NCI-H1694 (cell line): ENCODE measurements at regions not wholly inside any gene's neighbourhood (a gene's known extent, or its start where the extent isn't known, plus 50 kb on each side); places are given as distances from the start of the nearest gene placed in this dataset.
"Not testable (repeated sequence)": the region's sequence is repeated elsewhere in the genome, so short reads cannot be mapped to it uniquely, and the experiment has no call there.

ENCODE experiments used
- DNase-seq: peaks from one replicate; lab custom pipeline; 2025; lab: John Stamatoyannopoulos, UW

DNA sequence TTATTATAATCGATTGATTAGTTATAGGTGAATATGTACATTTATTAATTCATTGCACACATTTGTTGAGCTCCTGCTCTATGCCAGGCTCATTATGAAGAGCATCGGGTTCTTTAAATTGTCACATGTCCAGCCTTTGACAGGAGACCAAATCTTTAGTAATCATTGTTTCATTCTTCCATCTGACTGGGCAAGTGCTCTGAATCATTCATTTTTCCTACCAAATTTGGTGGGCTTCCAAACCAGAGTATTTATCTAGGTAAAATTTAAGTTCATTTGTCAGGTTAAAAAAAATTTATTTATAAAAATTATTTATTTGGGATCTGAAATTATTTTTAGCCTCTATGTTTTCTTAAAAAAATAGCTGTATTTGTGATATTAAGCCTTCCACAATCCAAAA, 404.9 kb upstream of the MMS22L start:
- DNase-seq: no peak

DNA sequence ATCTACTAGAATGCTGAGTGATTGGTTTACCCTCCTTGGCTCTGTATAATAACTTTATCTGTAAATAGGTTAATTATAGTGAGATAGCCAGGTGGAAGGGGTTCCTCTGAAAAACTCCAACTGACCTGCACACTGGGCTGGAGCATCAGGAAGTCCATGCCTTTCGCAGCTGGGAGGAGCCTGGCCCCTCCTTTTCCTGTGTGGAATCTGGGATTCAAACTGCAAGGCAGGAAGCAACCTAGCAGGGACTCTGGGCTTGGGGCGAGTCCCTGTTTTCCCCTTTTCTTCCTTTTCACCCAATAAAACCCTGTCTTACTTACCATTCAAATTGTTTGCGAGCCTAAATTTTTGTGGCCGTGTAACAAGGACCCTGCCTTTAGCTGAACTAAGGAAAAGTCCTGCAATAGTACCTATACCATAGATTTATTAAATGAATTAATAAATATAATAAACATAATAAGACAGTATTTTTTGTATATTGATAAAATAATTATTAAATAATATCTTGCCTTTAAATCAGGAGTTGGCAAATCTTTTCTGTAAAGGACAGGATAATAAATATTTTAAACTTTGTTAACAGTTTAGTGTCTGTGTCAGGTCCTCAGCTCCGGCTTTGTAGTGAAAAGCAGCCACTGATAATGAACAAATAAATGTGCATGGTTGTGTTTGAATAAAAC, 406.2 kb upstream of the MMS22L start:
- no peak for DNase-seq

DNA sequence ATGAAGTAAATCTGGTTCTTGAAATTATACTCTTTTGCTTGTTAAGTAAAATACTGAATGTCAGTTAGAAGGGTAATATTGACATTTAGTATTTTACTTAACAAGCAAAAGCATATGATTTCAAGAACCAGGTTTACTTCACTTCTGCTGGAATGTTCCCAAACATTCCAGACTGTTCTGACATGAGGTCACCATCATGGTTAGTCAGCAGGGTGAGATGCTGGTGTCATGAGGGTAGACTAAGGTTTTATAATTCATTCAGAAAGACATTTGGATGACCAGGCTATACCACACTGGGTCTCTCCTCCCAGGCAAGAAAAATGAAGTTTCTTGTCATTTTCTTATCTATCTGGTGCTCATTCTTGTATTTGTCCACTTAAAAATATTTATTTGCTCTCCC, 414.4 kb upstream of the MMS22L start:
- DNase-seq: no peak

DNA sequence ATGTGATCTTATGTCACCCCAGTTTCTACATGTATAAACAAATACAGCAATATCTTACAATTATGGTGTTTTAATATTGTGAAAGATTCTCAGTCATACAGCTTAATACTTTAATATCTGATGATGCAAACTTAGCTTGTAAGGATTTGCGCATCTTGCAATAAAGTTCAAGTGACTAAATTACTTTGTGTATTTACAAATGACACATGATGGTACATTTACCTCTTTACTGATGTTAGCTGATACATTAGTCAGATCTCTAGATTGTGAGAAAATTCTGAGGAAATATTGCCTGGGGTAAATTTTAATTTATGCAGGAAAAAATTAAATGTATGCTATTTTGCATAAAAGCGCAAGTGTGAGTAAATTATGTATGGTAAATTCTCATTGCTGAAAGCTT, 418.8 kb upstream of the MMS22L start:
- no peak for DNase-seq

DNA sequence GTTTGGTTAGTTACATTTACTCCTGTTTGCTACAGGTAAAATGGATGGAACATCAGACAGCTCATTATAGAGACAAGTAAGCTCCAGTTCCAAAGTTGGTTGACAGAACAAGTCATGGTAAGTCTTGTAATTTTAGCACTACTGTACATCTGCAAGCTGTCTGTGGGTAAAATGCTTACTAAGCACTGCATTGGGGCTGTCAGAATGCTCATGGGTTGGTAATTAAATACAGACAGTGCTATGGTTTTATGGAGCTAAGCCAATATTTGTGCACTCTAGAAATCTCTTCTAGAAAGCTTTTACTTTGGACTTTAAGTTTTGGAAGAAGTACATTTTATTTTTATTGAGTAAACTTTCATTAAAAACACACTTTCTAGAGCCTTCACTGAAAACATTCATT, 419.2 kb upstream of the MMS22L start:
- DNase-seq: no peak

DNA sequence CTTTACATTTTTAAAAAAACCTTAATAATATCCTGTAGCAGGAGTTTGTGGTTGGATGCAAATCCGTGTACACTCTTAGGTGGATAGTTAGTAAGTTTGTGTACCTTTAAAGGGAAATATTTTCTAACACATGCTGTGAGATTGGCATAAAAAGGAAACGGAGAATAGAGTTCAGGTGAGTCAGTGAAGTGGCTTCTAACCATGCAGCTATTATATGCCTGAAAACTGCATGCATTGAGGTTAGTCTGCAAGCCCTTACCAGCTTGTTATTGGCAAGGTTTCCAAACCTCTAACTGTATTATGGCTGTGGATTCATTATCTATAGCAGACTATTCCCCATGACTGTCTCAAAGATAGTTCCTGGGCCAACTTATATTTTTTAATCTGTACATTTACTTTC, 420.6 kb upstream of the MMS22L start:
- DNase-seq: no peak

DNA sequence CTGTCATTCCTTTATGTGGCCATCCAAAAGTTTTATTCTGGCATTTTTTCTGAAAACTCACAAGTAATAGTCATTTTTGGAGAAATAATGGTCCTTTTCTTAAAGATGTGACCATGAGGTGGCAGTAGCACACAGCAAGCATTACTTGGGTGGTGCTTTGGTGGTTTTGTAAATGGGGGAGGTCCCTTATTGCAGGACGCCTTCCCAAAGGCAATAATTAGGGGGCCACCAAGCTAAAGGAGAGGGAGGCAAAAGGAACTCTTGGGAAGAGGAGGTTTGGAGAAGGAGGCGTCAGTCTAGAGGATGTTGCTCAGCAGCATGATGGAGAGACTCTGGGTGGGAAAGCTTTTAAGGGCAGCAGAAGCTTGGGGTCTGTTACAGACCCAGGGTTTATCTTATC, 422.6 kb upstream of the MMS22L start:
- DNase-seq: no peak

DNA sequence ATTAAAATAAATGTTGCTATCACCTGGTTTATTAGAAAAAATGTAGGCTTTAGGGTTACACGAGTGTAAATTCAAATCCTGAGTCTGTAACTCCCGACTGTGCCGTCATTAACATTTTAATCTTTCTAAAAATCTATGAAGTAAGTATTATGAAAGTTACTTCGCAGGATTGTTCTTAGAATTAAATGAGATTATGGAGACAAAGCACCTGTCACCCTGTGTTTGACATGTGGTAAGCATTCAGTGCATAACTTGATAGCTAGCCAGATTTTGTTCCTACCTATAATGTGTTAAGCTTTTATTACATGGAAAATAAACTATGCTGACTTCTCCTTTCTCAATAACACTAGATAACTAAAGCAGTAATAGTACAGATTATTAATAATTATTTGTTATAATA, 429.7 kb upstream of the MMS22L start:
- no peak for DNase-seq

DNA sequence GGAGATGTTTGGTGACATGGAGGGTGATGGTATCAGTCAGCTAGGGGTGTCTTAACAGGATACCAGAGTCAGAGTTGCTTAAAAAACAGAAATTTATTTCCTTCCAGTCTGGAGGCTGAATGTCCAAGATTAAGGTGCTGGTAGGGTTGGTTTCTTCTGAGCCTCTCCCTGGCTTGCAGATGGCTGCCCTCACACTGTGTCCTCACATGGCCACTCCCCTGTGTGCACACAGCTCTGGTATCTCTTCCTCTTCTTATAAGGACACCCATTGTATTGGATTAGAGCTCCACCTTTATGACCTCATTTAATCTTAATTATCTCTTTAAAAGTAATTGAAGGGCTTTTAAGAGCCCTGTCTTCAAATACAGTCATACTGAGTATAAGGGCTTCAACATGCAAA, 431.8 kb upstream of the MMS22L start:
- no peak for DNase-seq

DNA sequence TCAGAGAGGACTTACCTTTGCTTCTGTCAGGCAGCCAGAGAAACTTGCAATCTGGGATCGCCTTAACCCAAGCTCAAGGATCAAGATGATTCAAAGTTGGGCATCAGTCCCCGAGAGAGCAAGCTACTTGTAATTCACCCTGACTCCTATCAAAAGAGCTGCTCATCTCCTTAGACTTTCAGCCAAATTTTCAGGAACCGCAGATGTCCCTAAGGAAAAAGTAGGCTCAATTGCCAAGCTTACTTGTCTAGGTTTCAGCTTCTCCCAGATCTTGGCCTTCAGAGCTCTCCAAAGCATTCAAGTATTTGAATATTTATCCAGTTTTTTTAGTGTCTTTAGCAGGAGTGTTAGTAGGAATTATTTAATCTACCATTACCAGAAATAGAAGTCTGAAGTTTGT, 434.1 kb upstream of the MMS22L start:
- DNase-seq: no peak

DNA sequence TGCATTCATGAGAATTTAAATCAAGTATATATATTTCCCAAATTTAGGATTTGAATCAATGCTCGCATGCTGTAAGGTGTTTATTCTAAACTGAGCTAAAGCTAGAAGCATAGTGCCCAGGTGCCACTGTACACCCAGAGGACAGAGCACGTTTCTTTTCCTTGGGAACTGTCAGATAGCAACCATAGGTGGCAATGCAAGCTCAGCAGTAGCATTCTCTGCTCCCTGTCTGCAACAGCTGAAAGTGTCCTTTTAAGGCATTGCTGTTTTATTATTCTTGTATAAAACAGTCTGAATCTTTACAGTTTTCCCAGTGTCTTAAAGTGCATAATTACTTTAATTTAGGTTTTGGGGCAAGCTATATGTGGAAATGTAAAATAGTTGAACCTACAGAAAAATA, 443.4 kb upstream of the MMS22L start:
- DNase-seq: no peak

DNA sequence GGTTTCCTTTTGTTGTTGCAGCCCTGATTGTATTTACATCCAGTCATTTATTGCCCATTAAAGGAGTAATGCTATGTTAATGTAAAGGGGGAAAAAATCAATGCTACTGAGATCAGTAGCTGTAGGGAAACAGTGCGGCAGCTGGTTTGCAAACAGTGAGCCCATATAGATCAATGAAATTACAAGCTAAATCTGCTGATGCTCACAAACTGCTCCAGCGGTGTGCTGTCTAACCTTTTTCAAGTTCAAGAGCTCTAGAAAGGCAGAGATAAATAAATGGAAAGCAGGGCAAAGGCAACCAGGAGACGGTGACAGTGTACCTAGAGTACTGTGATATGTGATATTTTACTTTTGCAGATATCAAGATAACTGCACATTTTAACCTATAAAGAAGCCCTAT, 449.0 kb upstream of the MMS22L start:
- DNase-seq: no peak

DNA sequence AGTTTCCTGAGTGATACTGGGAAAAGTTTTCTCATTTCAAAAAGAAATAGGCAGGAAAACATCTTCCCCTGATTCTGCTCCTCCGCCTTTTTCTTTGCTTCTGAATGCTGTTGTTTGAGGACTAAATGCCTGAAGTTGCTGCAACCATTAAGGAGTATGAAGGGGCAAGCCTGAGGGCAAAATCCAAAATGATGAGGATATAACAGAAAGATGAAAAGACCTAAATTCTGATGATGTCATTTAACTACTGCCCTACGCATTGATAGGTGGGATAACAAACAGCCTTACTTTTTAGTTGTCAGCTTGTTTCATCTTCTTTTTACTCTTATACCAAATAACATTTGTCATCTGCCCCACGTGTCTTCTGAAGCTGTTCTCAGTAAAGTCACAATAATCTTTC, 474.6 kb upstream of the MMS22L start:
- DNase-seq: no peak

DNA sequence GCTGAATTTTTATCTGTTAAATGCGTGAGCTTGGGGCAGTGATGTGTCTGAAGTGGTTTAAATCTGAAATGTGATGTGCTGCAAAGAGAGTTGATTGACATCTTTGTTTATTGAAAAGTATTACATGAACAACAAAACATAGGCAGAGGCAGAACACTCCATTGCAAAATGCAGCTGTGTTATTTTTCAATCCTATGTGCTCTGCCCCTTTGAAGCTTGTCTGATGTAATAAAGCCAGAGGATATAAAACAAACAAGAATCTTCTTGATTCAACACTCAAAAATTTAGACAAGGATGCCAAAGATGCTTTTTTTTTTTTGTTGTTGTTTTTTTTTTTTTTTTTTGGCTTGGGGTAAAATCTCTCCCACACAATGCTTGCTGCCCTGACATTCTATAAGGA, 482.4 kb upstream of the MMS22L start:
- DNase-seq: no peak

DNA sequence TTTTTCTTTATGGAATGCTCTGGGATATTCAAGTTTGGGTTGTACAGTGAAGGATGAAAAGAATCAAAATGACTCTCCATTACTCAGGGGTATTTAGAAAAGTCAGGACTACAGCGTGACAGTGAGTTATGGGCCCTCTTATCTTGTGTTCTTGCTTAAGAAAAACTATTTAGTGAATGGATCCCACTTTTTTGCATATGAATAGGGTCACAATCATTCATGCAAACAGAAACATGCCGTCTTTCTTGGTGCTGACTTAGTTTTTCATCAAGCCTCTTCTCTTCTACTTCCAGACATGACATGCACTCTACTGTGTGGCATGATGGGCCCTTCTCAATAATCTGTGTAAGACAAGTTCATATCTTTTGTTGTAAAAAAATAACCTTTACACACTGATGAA, 488.4 kb upstream of the MMS22L start:
- DNase-seq: no peak

DNA sequence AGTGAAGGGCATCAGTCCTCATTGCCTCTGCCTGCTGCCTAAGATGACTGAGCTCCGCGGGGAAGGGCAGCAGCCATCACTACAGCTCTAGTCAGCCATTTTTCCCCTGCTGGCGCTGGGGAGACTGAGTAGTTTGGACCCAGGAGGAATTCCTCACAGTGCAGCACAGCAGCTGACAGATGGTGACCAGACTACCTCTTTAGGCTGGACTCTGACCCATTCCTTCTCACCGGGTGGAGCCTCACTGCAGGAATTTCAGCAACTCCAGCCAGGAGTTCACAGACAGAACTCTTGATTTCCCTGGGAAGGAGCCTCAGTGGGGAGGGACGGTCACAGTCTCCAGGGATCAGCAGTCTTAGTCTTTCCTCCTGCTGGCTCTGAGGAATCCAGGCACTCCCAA, 492.0 kb upstream of the MMS22L start:
- no peak for DNase-seq

DNA sequence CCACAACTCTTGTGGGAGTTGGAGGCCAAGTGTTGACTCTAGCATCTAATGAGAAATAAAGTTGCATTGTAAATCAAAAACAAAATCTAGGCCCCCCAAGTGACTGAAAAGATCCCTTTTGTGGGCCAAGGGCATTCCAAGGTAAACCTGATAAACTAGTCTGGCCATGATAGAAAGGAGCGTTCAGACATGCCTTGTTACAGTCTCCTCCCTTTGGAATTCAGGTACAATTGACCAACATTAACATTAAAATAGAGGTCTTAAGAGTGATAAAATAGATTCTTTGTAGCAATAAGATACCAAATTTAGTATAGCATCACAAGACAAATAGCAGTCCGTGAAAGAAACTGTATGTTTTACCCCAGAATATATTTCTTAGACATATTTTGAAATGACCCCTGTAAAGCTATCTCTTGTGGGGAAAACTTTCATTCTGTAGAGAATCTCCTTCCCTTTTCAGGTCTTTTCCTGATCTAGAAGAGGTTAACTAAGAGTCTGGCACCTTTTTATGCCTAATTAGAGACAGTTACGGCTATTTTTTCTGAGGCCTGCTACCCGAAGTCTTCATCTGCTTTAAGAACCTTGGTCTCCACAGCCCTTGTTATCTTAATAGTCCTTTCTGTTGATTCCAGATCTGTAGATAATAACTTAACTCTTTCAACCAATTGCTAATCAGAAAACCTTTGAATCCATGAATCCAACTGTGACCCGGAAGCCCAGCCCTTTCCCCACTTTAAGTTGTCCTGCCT, 495.4 kb upstream of the MMS22L start:
- no peak for DNase-seq

DNA sequence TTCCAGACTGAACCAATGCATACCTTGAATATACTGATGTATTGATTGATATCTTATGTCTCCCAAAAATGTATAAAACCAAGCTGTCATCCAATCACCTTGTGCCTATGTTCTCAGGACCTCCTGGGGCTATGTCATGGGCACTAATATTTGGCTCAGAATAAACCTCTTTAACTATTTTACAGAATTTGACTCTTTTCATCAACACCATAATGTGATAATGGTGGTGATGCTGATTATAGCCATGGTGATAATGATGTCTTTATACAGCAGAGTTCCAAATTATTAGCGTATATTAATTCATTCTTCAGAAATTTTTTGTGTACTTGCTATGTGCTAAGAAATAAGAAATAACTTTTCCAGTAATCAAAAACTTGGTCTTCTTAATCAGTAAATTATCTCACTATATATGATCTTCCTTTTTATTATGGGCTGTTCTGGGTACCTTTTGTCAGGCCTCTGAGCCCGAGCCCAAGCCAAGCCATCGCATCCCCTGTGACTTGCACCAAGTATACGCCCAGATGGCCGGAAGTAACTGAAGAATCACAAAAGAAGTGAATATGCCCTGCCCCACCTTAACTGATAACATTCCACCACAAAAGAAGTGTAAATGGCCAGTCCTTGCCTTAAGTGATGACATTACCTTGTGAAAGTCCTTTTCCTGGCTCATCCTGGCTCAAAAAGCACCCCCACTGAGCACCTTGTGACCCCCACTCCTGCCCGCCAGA, 496.2 kb upstream of the MMS22L start:
- DNase-seq: not testable (repeated sequence)

DNA sequence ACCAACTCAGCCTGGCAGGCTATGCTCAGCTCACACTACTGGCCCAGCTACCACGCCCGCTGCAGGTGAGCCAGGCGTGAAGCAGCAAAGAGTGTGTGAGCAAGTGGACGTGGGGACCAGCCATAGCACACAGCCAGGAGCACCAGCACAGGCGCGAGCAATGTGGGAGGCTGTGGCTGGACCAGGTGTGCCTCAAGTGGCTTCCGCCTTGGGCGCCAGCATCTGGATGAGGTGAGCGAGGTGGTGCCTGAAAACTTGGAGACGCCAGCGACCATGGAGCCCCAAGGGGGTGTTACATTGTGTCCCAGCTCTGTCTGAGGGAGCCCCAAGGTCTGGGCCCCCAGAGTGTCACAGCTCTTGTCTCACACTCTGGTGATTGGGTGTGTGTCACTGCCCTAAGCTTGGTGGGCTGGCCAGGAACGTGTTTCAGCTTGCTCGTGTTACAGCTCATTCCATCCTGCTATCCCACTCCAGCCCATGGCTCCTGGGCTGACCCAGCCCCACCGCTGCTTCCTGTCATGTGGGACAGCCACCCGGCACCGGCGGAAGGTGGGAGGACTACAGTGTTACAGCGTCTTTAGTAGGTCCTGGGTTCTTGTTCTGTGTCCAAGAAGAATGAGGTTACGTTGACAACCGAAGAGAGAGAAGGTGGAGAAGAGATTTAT, 508.0 kb upstream of the MMS22L start:
- no peak for DNase-seq

DNA sequence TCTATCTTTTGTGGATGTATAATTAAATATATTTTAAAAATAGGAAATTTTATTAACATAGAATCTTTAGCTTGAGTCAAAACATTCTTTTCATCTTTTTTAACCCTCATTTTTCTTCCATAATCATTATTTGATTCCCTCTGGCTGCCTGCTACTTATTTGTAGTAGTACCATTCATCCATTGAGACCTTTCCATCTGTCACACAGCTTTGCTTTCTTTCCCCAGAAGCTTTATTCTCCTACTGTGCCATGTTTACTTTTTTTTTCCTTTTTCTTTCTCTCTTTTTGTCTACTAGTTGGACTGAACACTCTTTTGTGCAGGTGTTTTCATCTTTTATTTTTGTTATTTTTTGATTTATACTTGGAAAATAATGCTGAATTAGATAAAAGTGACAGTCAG, 522.6 kb upstream of the MMS22L start:
- DNase-seq: no peak

DNA sequence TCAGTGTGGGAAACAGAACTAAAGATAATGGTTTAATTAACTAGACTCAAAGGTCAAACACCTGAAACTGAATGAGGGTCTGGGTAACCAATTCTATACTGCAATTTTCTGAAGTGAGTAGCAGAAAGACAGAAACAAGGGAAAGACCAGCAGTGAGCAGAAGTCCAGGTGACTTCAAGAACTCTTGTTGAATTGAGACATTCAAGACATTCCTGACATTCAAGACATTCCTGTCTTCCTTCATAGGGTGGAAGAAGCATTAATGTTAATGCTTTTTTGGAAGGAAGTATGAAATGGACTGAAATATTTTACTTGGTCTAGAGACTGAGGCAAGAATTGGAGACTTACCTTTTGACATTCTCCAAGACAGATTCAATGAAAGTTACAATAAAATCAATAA, 529.9 kb upstream of the MMS22L start:
- DNase-seq: no peak

DNA sequence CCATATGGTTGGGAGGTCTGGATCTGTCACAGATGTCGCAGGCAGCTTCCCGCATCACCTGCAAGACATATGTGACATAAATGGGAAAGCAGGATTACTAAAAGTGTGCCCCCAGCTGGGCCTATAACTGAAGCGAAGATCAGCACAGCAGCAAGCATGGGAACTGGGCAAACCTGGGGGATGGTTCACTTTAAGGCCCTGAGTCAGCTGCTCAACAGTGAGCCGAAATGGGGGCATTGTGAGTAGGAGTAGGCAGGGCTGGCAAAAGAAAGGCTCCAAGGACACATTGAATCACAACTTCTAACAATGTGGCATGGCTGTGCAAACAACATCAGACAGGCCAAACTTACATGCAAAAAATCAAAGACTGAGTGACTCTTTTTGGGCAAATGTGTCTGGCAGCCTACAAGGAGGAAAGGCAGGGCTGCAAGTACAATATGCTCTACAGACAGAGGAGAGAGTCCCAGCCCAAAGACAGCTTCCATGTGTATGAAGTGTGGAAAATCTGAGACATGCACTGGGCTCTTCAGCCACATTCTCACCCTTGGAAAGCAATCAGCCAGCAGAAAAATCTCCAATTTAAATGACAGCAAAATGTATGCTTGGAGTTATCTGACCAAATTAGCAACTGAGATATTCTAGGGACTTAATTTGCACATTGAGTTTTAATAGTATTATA, 531.0 kb upstream of the MMS22L start:
- DNase-seq: no peak
